Astrocyte (in vitro differentiated cells and primary cell): ENCODE measurements at regions not wholly inside any gene's neighbourhood (a gene's known extent, or its start where the extent isn't known, plus 50 kb on each side); places are given as distances from the start of the nearest gene placed in this dataset.

Source experiments
- DNase-seq: peaks from one replicate; pipeline ENCODE4 v3.0.0-alpha.2; 2010; ENCODE audit warnings: low read depth
- FAIRE-seq: peaks from 2 replicates; lab custom pipeline; 2011; peaks lifted over from hg19 to GRCh38; lab: Jason Lieb, UNC
- H2AFZ ChIP-seq: 2 replicates; pipeline ENCODE4 v1.6.0; 2012; ENCODE audit warnings: low read depth, low read length, inconsistent platforms
- H3K27ac ChIP-seq: 2 replicates; pipeline ENCODE4 v1.5.1; 2011; ENCODE audit warnings: low read depth, low read length, inconsistent platforms
- H3K27me3 ChIP-seq: 2 replicates; pipeline ENCODE4 v1.6.0; 2011; ENCODE audit warnings: low read length, inconsistent platforms; ENCODE audit not compliant: insufficient read depth
- H3K36me3 ChIP-seq: 2 replicates; pipeline ENCODE4 v1.5.1; 2011; ENCODE audit warnings: low read length, inconsistent platforms; ENCODE audit not compliant: insufficient read depth
- H3K4me1 ChIP-seq: 2 replicates; pipeline ENCODE4 v1.5.1; 2011; ENCODE audit warnings: low read length, inconsistent platforms; ENCODE audit not compliant: insufficient read depth
- H3K4me2 ChIP-seq: 2 replicates; pipeline ENCODE4 v1.6.0; 2012; ENCODE audit warnings: low read length, inconsistent platforms
- H3K4me3 ChIP-seq: 2 replicates; pipeline ENCODE4 v1.5.1; 2011; ENCODE audit warnings: low read depth, mild to moderate bottlenecking, low read length, inconsistent platforms; ENCODE audit not compliant: insufficient read depth
- H3K79me2 ChIP-seq: 2 replicates; pipeline ENCODE4 v1.6.0; 2012; ENCODE audit warnings: mild to moderate bottlenecking, low read length, inconsistent platforms; ENCODE audit not compliant: insufficient read depth
- H3K9ac ChIP-seq: 2 replicates; pipeline ENCODE4 v1.6.0; 2012; ENCODE audit warnings: mild to moderate bottlenecking, low read length, inconsistent platforms
- H3K9me3 ChIP-seq: 2 replicates; pipeline ENCODE4 v1.5.1; 2012; ENCODE audit warnings: low read depth, mild to moderate bottlenecking, low read length, inconsistent platforms; ENCODE audit not compliant: insufficient read depth
- H4K20me1 ChIP-seq: 2 replicates; pipeline ENCODE4 v1.6.0; 2012; ENCODE audit warnings: low read length, inconsistent platforms; ENCODE audit not compliant: insufficient read depth
- H3K27ac Mint-ChIP-seq: one replicate; pipeline ENCODE4 v1.8.0; 2021; ENCODE audit warnings: mild to moderate bottlenecking, mixed read lengths; ENCODE audit not compliant: unreplicated experiment
- H3K27me3 Mint-ChIP-seq: one replicate; pipeline ENCODE4 v1.8.0; 2021; ENCODE audit warnings: low read depth, mixed read lengths; ENCODE audit not compliant: unreplicated experiment
- H3K36me3 Mint-ChIP-seq: one replicate; pipeline ENCODE4 v1.8.0; 2021; ENCODE audit warnings: low read depth, mixed read lengths; ENCODE audit not compliant: unreplicated experiment
- H3K4me1 Mint-ChIP-seq: one replicate; pipeline ENCODE4 v1.8.0; 2021; ENCODE audit warnings: low read depth, mixed read lengths; ENCODE audit not compliant: unreplicated experiment
- H3K4me3 Mint-ChIP-seq: one replicate; pipeline ENCODE4 v1.8.0; 2021; ENCODE audit warnings: mild to moderate bottlenecking, moderate library complexity, mixed read lengths; ENCODE audit not compliant: unreplicated experiment
- H3K9me3 Mint-ChIP-seq: one replicate; pipeline ENCODE4 v1.8.0; 2021; ENCODE audit warnings: mild to moderate bottlenecking, mixed read lengths; ENCODE audit not compliant: unreplicated experiment
- EZH2 ChIP-seq: IDR thresholded peaks from 2 replicates; pipeline ENCODE4 v1.6.1; 2012; ENCODE audit warnings: mild to moderate bottlenecking, low read length, inconsistent platforms; ENCODE audit not compliant: insufficient read depth
- TF ChIP-seq, protein P1 (sequence below): IDR thresholded peaks from 2 replicates; pipeline ENCODE4 v1.5.1; 2011; ENCODE audit warnings: low read depth, mild to moderate bottlenecking, inconsistent platforms, low read length, moderate library complexity; ENCODE audit not compliant: insufficient read depth

DNA sequence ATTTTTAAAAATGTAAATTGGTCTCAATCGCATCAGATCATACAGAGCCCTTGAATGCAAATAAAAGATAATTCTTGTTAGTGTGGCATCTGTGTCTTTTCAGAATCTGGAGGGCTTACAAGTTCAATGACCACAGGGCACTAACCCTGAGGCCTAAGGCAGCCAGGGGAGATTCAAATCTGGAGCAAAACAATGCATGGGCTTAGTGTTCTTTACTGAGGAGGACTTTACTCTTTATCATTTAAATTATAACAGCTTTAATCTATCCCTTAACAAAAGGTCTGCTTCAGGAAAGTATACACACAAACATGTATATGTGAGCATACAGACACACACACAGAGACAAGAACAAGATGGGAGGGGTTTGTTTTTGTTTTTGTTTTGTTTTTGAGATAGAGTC, 51.0 kb upstream of the NSUN7 start:
- no peak overlapping the region for H3K4me2 ChIP-seq
- DNase-seq (no peak), FAIRE-seq (no peak)
- H3K4me3 ChIP-seq, result no peak overlapping the region
- H3K27me3 ChIP-seq, result no peaks in the 10 kb centered on the region
- TF ChIP-seq, protein P1, sequence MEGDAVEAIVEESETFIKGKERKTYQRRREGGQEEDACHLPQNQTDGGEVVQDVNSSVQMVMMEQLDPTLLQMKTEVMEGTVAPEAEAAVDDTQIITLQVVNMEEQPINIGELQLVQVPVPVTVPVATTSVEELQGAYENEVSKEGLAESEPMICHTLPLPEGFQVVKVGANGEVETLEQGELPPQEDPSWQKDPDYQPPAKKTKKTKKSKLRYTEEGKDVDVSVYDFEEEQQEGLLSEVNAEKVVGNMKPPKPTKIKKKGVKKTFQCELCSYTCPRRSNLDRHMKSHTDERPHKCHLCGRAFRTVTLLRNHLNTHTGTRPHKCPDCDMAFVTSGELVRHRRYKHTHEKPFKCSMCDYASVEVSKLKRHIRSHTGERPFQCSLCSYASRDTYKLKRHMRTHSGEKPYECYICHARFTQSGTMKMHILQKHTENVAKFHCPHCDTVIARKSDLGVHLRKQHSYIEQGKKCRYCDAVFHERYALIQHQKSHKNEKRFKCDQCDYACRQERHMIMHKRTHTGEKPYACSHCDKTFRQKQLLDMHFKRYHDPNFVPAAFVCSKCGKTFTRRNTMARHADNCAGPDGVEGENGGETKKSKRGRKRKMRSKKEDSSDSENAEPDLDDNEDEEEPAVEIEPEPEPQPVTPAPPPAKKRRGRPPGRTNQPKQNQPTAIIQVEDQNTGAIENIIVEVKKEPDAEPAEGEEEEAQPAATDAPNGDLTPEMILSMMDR, result no peak
- no peak for TF ChIP-seq EZH2
- H3K27ac Mint-ChIP-seq, result no peak overlapping the region
- no peak overlapping the region for H2AFZ ChIP-seq
- no peaks in the 10 kb centered on the region for H4K20me1 ChIP-seq
- no peaks in the 10 kb centered on the region for H3K36me3 ChIP-seq
- H3K4me1 ChIP-seq, result no peaks in the 10 kb centered on the region
- H3K4me3 Mint-ChIP-seq, result no peak overlapping the region
- no peaks in the 10 kb centered on the region for H3K9me3 Mint-ChIP-seq
- H3K79me2 ChIP-seq, result no peaks in the 10 kb centered on the region
- H3K27me3 Mint-ChIP-seq, result no peaks in the 10 kb centered on the region
- H3K4me1 Mint-ChIP-seq, result no peaks in the 10 kb centered on the region
- no peaks in the 10 kb centered on the region for H3K36me3 Mint-ChIP-seq
- no peaks in the 10 kb centered on the region for H3K9me3 ChIP-seq
- no peak overlapping the region for H3K9ac ChIP-seq
- no peak overlapping the region for H3K27ac ChIP-seq

DNA sequence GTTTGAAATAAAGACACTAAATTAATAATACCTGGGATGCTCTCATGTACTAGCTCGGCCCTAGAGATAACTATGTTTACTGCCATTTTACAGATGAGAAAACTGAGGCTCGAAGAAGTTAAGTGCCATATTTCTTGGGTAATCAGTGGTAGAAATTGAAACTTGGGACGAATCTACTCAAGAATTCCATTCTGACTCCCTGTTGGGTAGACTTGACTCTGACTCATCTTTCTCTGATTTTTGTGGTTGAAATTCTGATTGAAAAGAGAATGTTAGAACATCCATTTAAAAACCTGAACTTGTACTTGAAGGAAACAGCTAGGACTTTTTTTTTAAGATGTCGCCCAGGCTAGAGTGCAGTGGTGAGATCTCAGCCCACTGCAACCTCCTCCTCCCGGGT, 50.1 kb upstream of the NSUN7 start:
- Histone ChIP-seq H3K4me1 (no peaks in the 10 kb centered on the region), H2AFZ (no peak overlapping the region), H3K4me3 (no peak overlapping the region), H4K20me1 (no peaks in the 10 kb centered on the region), H3K27me3 (no peaks in the 10 kb centered on the region), H3K9me3 (no peaks in the 10 kb centered on the region), H3K9ac (no peak overlapping the region), H3K27ac (no peak overlapping the region), H3K4me2 (no peak overlapping the region), H3K36me3 (no peaks in the 10 kb centered on the region), H3K79me2 (no peaks in the 10 kb centered on the region)
- DNase-seq (peak; percentile 80), FAIRE-seq (peak; percentile 66)
- H3K9me3 Mint-ChIP-seq, result no peaks in the 10 kb centered on the region
- no peak overlapping the region for H3K4me3 Mint-ChIP-seq
- no peaks in the 10 kb centered on the region for H3K36me3 Mint-ChIP-seq
- TF ChIP-seq EZH2, result no peak
- TF ChIP-seq, protein P1, result no peak
- H3K27me3 Mint-ChIP-seq, result no peaks in the 10 kb centered on the region
- no peaks in the 10 kb centered on the region for H3K4me1 Mint-ChIP-seq
- no peak overlapping the region for H3K27ac Mint-ChIP-seq
